WTC11 (cell line): ENCODE measurements at regions not wholly inside any gene's neighbourhood (a gene's known extent, or its start where the extent isn't known, plus 50 kb on each side); places are given as distances from the start of the nearest gene placed in this dataset.

ENCODE experiments used
- CTCF ChIP-seq: fragments of 200-600 bp; IDR thresholded peaks from 2 replicates; pipeline ENCODE4 v1.8.0; 2022; ENCODE audit warnings: antibody characterized with exemption
- ESRRA ChIP-seq: sonication (generic); formaldehyde crosslinking; IDR thresholded peaks from 2 replicates; pipeline ENCODE4 v1.8.1; 2022; ENCODE audit warnings: mild to moderate bottlenecking, missing genetic modification reagents, borderline replicate concordance
- NFATC4 ChIP-seq: fragments of 250-450 bp; sonication (Bioruptor Pico); IDR thresholded peaks from 2 replicates; pipeline ENCODE4 v1.9.0; 2021; ENCODE audit warnings: mild to moderate bottlenecking
- SMAD3 ChIP-seq: sonication (generic); formaldehyde crosslinking; IDR thresholded peaks from 2 replicates; pipeline ENCODE4 v1.8.0; 2022; ENCODE audit warnings: missing genetic modification reagents, mild to moderate bottlenecking, borderline replicate concordance
- SMAD4 ChIP-seq: sonication (generic); formaldehyde crosslinking; IDR thresholded peaks from 2 replicates; pipeline ENCODE4 v1.8.0; 2022; ENCODE audit warnings: mild to moderate bottlenecking, missing genetic modification reagents
- TCF7 ChIP-seq: sonication (generic); formaldehyde crosslinking; IDR thresholded peaks from 2 replicates; pipeline ENCODE4 v1.8.0; 2022; ENCODE audit warnings: mild to moderate bottlenecking, low read depth, missing genetic modification reagents, moderate library complexity

- TF ChIP-seq CTCF (no peak), SMAD3 (CRISPR knock-in tag) (no peak), TCF7 (CRISPR knock-in tag) (no peak), NFATC4 (CRISPR knock-in tag) (no peak), SMAD4 (CRISPR knock-in tag) (no peak), ESRRA (no peak)
These were observed 647.1 kb downstream of the PTPRU start for GRCh38 chr1:29883411-29883832.
